ENCODE measurements at regions not wholly inside any gene's neighbourhood (a gene's known extent, or its start where the extent isn't known, plus 50 kb on each side); places are given as distances from the start of the nearest gene placed in this dataset.
A peak's percentile ranks its signal among the peaks of the same experiment; 100 is the strongest.
"Not testable (repeated sequence)": the region's sequence is repeated elsewhere in the genome, so short reads cannot be mapped to it uniquely, and the experiment has no call there.

- no peak overlapping the region for H3K27ac ChIP-seq
- no peaks in the 10 kb centered on the region for H3K36me3 ChIP-seq (replicated peaks)
- no peak overlapping the region for H3K4me3 ChIP-seq (ENCODE audit: low read depth, low read length)
- in situ Hi-C loops (cut with HindIII; ENCODE audit: low pct_ligation_motif_present, low sequenced_read_pairs), result no loop called here
- TF ChIP-seq, protein P1, sequence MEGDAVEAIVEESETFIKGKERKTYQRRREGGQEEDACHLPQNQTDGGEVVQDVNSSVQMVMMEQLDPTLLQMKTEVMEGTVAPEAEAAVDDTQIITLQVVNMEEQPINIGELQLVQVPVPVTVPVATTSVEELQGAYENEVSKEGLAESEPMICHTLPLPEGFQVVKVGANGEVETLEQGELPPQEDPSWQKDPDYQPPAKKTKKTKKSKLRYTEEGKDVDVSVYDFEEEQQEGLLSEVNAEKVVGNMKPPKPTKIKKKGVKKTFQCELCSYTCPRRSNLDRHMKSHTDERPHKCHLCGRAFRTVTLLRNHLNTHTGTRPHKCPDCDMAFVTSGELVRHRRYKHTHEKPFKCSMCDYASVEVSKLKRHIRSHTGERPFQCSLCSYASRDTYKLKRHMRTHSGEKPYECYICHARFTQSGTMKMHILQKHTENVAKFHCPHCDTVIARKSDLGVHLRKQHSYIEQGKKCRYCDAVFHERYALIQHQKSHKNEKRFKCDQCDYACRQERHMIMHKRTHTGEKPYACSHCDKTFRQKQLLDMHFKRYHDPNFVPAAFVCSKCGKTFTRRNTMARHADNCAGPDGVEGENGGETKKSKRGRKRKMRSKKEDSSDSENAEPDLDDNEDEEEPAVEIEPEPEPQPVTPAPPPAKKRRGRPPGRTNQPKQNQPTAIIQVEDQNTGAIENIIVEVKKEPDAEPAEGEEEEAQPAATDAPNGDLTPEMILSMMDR (IDR thresholded peaks at IDR 0.05; ENCODE audit: low read depth, low read length, missing control alignments), result no peak
- H3K27me3 ChIP-seq (replicated peaks), result no peaks in the 10 kb centered on the region
- peak; percentile 62 for DNase-seq
Measured at GRCh38 chrX:40864972-40865371, 129.6 kb upstream of the MED14 start.

GRCh38 chrX:40866893-40867292, 131.6 kb upstream of the MED14 start:
- TF ChIP-seq, protein P1 (IDR thresholded peaks at IDR 0.05; ENCODE audit: low read depth, low read length, missing control alignments), result no peak
- no peaks in the 10 kb centered on the region for H3K27me3 ChIP-seq (replicated peaks)
- H3K4me3 ChIP-seq (ENCODE audit: low read depth, low read length), result no peak overlapping the region
- no peak for DNase-seq
- H3K36me3 ChIP-seq (replicated peaks), result no peaks in the 10 kb centered on the region
- no peak overlapping the region for H3K27ac ChIP-seq
- in situ Hi-C loops (cut with HindIII; ENCODE audit: low pct_ligation_motif_present, low sequenced_read_pairs), result no loop called here

- TF ChIP-seq, protein P1 (IDR thresholded peaks at IDR 0.05; ENCODE audit: low read depth, low read length, missing control alignments), result no peak
- in situ Hi-C loops (cut with HindIII; ENCODE audit: low pct_ligation_motif_present, low sequenced_read_pairs), result no loop called here
- no peak overlapping the region for H3K4me3 ChIP-seq (ENCODE audit: low read depth, low read length)
- H3K27ac ChIP-seq, result no peak overlapping the region
- no peaks in the 10 kb centered on the region for H3K36me3 ChIP-seq (replicated peaks)
- no peaks in the 10 kb centered on the region for H3K27me3 ChIP-seq (replicated peaks)
- no peak for DNase-seq
Measured at GRCh38 chrX:40867352-40867751, 132.0 kb upstream of the MED14 start.

DNA sequence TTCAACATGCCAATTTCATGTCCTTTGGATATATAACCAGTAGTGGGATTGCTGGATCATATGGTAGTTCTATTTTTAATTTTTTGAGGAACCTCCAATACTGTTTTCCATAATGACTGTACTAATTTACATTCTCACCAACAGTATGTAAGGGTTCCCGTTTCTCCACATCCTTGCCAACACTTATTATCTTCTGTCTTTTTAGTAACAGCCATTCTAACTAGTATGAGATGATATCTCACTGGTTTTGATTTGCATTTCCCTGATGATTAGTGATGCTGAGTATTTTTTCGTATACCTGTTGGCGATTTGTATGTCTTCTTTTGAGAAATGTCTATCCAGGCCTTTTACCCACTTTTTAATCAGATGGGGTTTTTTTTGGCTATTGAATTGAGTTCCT, 133.5 kb upstream of the MED14 start:
- in situ Hi-C loops (cut with HindIII; ENCODE audit: low pct_ligation_motif_present, low sequenced_read_pairs), result no loop called here
- DNase-seq, result no peak

DNA sequence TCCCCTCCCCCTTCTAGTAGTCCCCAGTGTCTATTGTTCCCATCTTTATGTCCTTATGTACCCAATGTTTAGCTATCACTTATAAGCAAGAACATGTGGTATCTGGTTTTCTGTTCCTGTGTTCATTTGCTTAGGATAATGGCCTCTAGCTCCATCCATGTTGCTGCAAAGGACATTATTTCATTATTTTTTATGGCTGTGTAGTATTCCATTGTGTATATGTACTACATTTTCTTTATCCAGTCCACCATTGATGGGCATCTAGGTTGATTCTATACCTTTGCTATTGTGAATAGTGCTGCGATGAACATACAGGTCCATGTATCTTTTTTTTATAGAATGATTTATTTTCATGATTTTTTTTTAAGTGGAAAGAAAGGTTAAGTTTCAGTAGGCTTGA, 135.6 kb upstream of the MED14 start:
- H3K4me3 ChIP-seq (ENCODE audit: low read depth, low read length); in situ Hi-C loops (cut with HindIII; ENCODE audit: low pct_ligation_motif_present, low sequenced_read_pairs); H3K36me3 ChIP-seq (replicated peaks); DNase-seq; H3K27ac ChIP-seq; H3K27me3 ChIP-seq (replicated peaks): not testable (repeated sequence)

More for the DNA sequence above, 133.5 kb upstream of the MED14 start:
- H3K27me3 ChIP-seq (replicated peaks), result no peaks in the 10 kb centered on the region
- H3K4me3 ChIP-seq (ENCODE audit: low read depth, low read length), result no peak overlapping the region
- TF ChIP-seq, protein P1 (IDR thresholded peaks at IDR 0.05; ENCODE audit: low read depth, low read length, missing control alignments), result no peak
- H3K27ac ChIP-seq, result no peak overlapping the region
- H3K36me3 ChIP-seq (replicated peaks), result no peaks in the 10 kb centered on the region

- in situ Hi-C loops (cut with HindIII; ENCODE audit: low pct_ligation_motif_present, low sequenced_read_pairs), result no loop called here
- Histone ChIP-seq H3K27me3 (replicated peaks) (no peaks in the 10 kb centered on the region), H3K27ac (no peak overlapping the region), H3K4me3 (ENCODE audit: low read depth, low read length) (no peak overlapping the region), H3K36me3 (replicated peaks) (no peaks in the 10 kb centered on the region)
- no peak for DNase-seq
- TF ChIP-seq, protein P1 (IDR thresholded peaks at IDR 0.05; ENCODE audit: low read depth, low read length, missing control alignments), result peak; percentile 25
Measured at GRCh38 chrX:40871385-40872082, 136.2 kb upstream of the MED14 start.
